Endothelial cell of umbilical vein (primary cell): ENCODE measurements at regions not wholly inside any gene's neighbourhood (a gene's known extent, or its start where the extent isn't known, plus 50 kb on each side); places are given as distances from the start of the nearest gene placed in this dataset.

Experiments
- BruUV-seq: library from RNA; stranded (reverse); fragments of 400-500 nt; replicated peaks from 2 replicates; lab custom pipeline; 2021; lab: Mats Ljungman, UMichigan
- CTCF ChIA-PET: fragments of 300-600, 350-600 bp; sonication (Branson Sonifier 250); formaldehyde crosslinking; loops from one replicate; lab custom pipeline; 2021; ENCODE audit warnings: antibody characterized with exemption, inconsistent platforms; lab: Charles Lee
- POLR2A ChIA-PET: fragments of 300-600, 350-600 bp; sonication (Branson Sonifier 250); formaldehyde crosslinking; loops from one replicate; lab custom pipeline; 2021; ENCODE audit warnings: antibody characterized with exemption, inconsistent platforms; lab: Charles Lee
- DNase-seq: peaks from one replicate; pipeline ENCODE4 v3.0.0-alpha.2; 2011; ENCODE audit warnings: low read depth, low spot score
- FAIRE-seq: peaks from 2 replicates; lab custom pipeline; 2011; peaks lifted over from hg19 to GRCh38; lab: Jason Lieb, UNC
- H2AFZ ChIP-seq: 2 replicates; pipeline ENCODE4 v1.6.0; 2012; ENCODE audit warnings: low read depth, low read length, control low read depth, inconsistent platforms
- H3K27ac ChIP-seq: 2 replicates; pipeline ENCODE4 v1.5.1; 2011; ENCODE audit warnings: low read depth, mild to moderate bottlenecking, control low read depth, low read length, moderate library complexity; ENCODE audit not compliant: insufficient read depth
- H3K27me3 ChIP-seq, 2 experiments: 2 replicates each; pipeline versions ENCODE4 v1.6.0 to v1.6.1; 2011; ENCODE audit warnings: low read length in 2 of 2, mixed read lengths in 1 of 2; ENCODE audit not compliant: control insufficient read depth in 2 of 2, insufficient read depth in 2 of 2
- H3K36me3 ChIP-seq, 2 experiments: 2 replicates in 1 of 2; 3 replicates in 1 of 2; pipeline ENCODE4 v1.5.1; 2011; ENCODE audit warnings: low read length in 2 of 2, mild to moderate bottlenecking in 1 of 2, moderate library complexity in 1 of 2; ENCODE audit not compliant: control insufficient read depth in 2 of 2, insufficient read depth in 2 of 2; ENCODE audit errors: extremely low read depth in 1 of 2
- H3K4me1 ChIP-seq: 3 replicates; pipeline ENCODE4 v1.5.1; 2011; ENCODE audit warnings: mild to moderate bottlenecking, low read length; ENCODE audit not compliant: control insufficient read depth, insufficient read depth; ENCODE audit errors: extremely low read depth
- H3K4me2 ChIP-seq: 2 replicates; pipeline ENCODE4 v1.6.1; 2011; ENCODE audit warnings: low read length, control low read depth, mixed read lengths; ENCODE audit not compliant: insufficient read depth
- H3K4me3 ChIP-seq, 3 experiments: fragments of 200-600 bp in 1 of 3; sonication (generic), shearing (Covaris generic) in 1 of 3; replicated peaks in 1 of 3; 2 replicates each; pipeline ENCODE4 v1.5.1; 2011 to 2016; ENCODE audit warnings: control low read depth in 3 of 3, low read length in 3 of 3, mild to moderate bottlenecking in 2 of 3, inconsistent platforms in 1 of 3, low read depth in 1 of 3, moderate library complexity in 1 of 3; ENCODE audit not compliant: insufficient read depth in 1 of 3
- H3K79me2 ChIP-seq: 2 replicates; pipeline ENCODE4 v1.6.0; 2012; ENCODE audit warnings: low read length, inconsistent platforms; ENCODE audit not compliant: control insufficient read depth, insufficient read depth
- H3K9ac ChIP-seq: replicated peaks from 2 replicates; pipeline ENCODE3; 2011; ENCODE audit warnings: low read length, control low read depth; ENCODE audit not compliant: insufficient read depth; ENCODE audit errors: extremely low read depth
- H3K9me1 ChIP-seq: replicated peaks from 3 replicates; pipeline ENCODE4 v1.6.0; 2011; ENCODE audit warnings: mild to moderate bottlenecking, low read length; ENCODE audit not compliant: control insufficient read depth, insufficient read depth; ENCODE audit errors: extremely low read depth
- H3K9me3 ChIP-seq: replicated peaks from 2 replicates; pipeline ENCODE4 v1.5.1; 2012; ENCODE audit warnings: low read length, inconsistent platforms; ENCODE audit not compliant: control insufficient read depth, insufficient read depth
- H4K20me1 ChIP-seq: replicated peaks from 2 replicates; pipeline ENCODE3; 2011; ENCODE audit warnings: mild to moderate bottlenecking, low read length; ENCODE audit not compliant: control insufficient read depth, insufficient read depth; ENCODE audit errors: extremely low read depth
- CTCF ChIP-seq, 2 donors: IDR thresholded peaks; 1 replicate in 1 of 2; 2 replicates in 1 of 2; pipeline ENCODE4 v1.5.1; 2011; ENCODE audit warnings: low read length in 2 of 2, mild to moderate bottlenecking in 2 of 2, moderate library complexity in 2 of 2, control low read depth in 1 of 2, inconsistent platforms in 1 of 2, low read depth in 1 of 2; ENCODE audit not compliant: insufficient read depth in 1 of 2; ENCODE audit errors: extremely low read depth in 1 of 2
- EZH2 ChIP-seq: IDR thresholded peaks from 2 replicates; pipeline ENCODE4 v1.6.1; 2012; ENCODE audit warnings: borderline replicate concordance, low read depth, mild to moderate bottlenecking, moderate library complexity, low read length, inconsistent platforms; ENCODE audit not compliant: severe bottlenecking
- FOS ChIP-seq: IDR thresholded peaks from 2 replicates; pipeline ENCODE4 v1.6.1; 2011; ENCODE audit warnings: mild to moderate bottlenecking, low read length, moderate library complexity, borderline replicate concordance; ENCODE audit not compliant: insufficient read depth
- JUN ChIP-seq: IDR thresholded peaks from 2 replicates; pipeline ENCODE4 v1.6.1; 2011; ENCODE audit warnings: borderline replicate concordance, low read depth; ENCODE audit not compliant: insufficient read length, insufficient read depth
- MAX ChIP-seq: IDR thresholded peaks from 2 replicates; pipeline ENCODE4 v1.6.1; 2011; ENCODE audit not compliant: insufficient read depth, insufficient read length
- POLR2A ChIP-seq: IDR thresholded peaks from 2 replicates; pipeline ENCODE4 v1.6.1; 2012; ENCODE audit warnings: low read depth, mild to moderate bottlenecking, control low read depth, low read length
- POLR2AphosphoS5 ChIP-seq: IDR thresholded peaks from 2 replicates; pipeline ENCODE4 v1.6.1; 2012; ENCODE audit warnings: low read depth, mild to moderate bottlenecking, control low read depth, low read length, moderate library complexity; ENCODE audit not compliant: insufficient read depth
- dilution Hi-C: fragments of 300-500 bp; cut with MboI; formaldehyde crosslinking; loops from one replicate; pipeline ENCODE4 v1.15.0; 2019; ENCODE audit warnings: low sequenced_read_pairs; ENCODE audit not compliant: extremely low pct_ligation_motif_present
- intact Hi-C: fragments of 100-400 bp; cut with micrococcal nuclease; formaldehyde crosslinking; loops from one replicate; pipeline ENCODE4 v1.10.0; 2022

GRCh38 chr16:26317885-26318284 is 626.1 kb downstream of the HS3ST4 start:
- Histone ChIP-seq H3K79me2 (no peaks in the 10 kb centered on the region), H3K4me1 (no peaks in the 10 kb centered on the region), H3K9ac (no peak overlapping the region), H3K9me3 (peaks cover 6% of the 10 kb centered on the region), H3K4me2 (no peak overlapping the region), H3K27me3 (no peaks in the 10 kb centered on the region), H4K20me1 (no peaks in the 10 kb centered on the region), H3K27ac (no peak overlapping the region), H2AFZ (no peak overlapping the region), H3K36me3 (no peaks in the 10 kb centered on the region), H3K4me3 (no peak overlapping the region), H3K9me1 (no peaks in the 10 kb centered on the region)
- intact Hi-C loops (no loop called here), dilution Hi-C loops (no loop called here)
- no peak for DNase-seq
- no TSS peak for BruUV-seq
- CTCF ChIA-PET: no interaction called here
- POLR2A ChIA-PET: no interaction called here
- no peak for TF ChIP-seq MAX
- TF ChIP-seq POLR2A: no peak
- no peak for TF ChIP-seq POLR2AphosphoS5
- no peak for TF ChIP-seq JUN
- TF ChIP-seq FOS: no peak
- no peak for TF ChIP-seq CTCF (IDR thresholded peaks at IDR 0.05; ENCODE audit: extremely low read depth in 1 of 2, insufficient read depth in 1 of 2, low read depth in 1 of 2, low read length in 2 of 2)
- no peak for TF ChIP-seq EZH2
- no peak for FAIRE-seq
